HepG2 (cell line): ENCODE measurements at regions not wholly inside any gene's neighbourhood (a gene's known extent, or its start where the extent isn't known, plus 50 kb on each side); places are given as distances from the start of the nearest gene placed in this dataset.

Experiments
- AKNA ChIP-seq: sonication (generic); formaldehyde crosslinking; IDR thresholded peaks from 2 replicates; pipeline ENCODE4 v1.4.0; 2020; ENCODE audit warnings: missing genetic modification reagents, borderline replicate concordance
- POGZ ChIP-seq: sonication (generic); formaldehyde crosslinking; IDR thresholded peaks from 2 replicates; pipeline ENCODE4 v1.4.0; 2020; ENCODE audit warnings: mild to moderate bottlenecking, missing genetic modification reagents
- SALL1 ChIP-seq: sonication (generic); formaldehyde crosslinking; IDR thresholded peaks from 2 replicates; pipeline ENCODE4 v1.8.0; 2022; ENCODE audit warnings: mild to moderate bottlenecking, missing genetic modification reagents
- ZBTB37 ChIP-seq: sonication (generic); formaldehyde crosslinking; IDR thresholded peaks from 2 replicates; pipeline ENCODE4 v1.4.0; 2020; ENCODE audit warnings: mild to moderate bottlenecking, missing genetic modification reagents
- ZNF574 ChIP-seq: sonication (generic); formaldehyde crosslinking; IDR thresholded peaks from 2 replicates; pipeline ENCODE4 v1.4.0; 2020; ENCODE audit warnings: missing genetic modification reagents

- peak; percentile 82 for TF ChIP-seq ZNF574 (CRISPR knock-in tag)
- TF ChIP-seq POGZ (CRISPR knock-in tag) = 0 out of 2 replicates have a peak, but pooled peaks have one; percentile 20
- TF ChIP-seq AKNA = no peak
- no peak for TF ChIP-seq ZBTB37 (CRISPR knock-in tag)
- 0 out of 2 replicates have a peak, but pooled peaks have one; percentile 7 for TF ChIP-seq SALL1 (CRISPR knock-in tag)
Measured at GRCh38 chr4:143773998-143774895, 73.8 kb upstream of the FREM3 start (continued).
